SK-N-SH (cell line): ENCODE measurements at regions not wholly inside any gene's neighbourhood (a gene's known extent, or its start where the extent isn't known, plus 50 kb on each side); places are given as distances from the start of the nearest gene placed in this dataset.

ENCODE experiments used
- CTCF ChIA-PET: fragments of 300-600, 350-600 bp; formaldehyde crosslinking; extraction: SDS; loops from one replicate; lab custom pipeline; 2021; lab: Yijun Ruan, JAX
- POLR2A ChIA-PET: fragments of 350-600 bp; sonication (Branson Sonifier 250); formaldehyde crosslinking; extraction: SDS; loops from one replicate; lab custom pipeline; 2020; ENCODE audit warnings: antibody characterized with exemption, inconsistent platforms; lab: Yijun Ruan, JAX
- DNase-seq: peaks from one replicate; pipeline ENCODE4 v3.0.0; 2012
- H2AFZ ChIP-seq: fragments of 200-600 bp; sonication (generic); 2 replicates; pipeline ENCODE4 v1.8.1; 2016; ENCODE audit warnings: antibody characterized with exemption, mild to moderate bottlenecking, low read depth
- H3F3A ChIP-seq: fragments of 200-600 bp; sonication (generic); replicated peaks from 2 replicates; pipeline ENCODE3; 2016; ENCODE audit warnings: antibody characterized with exemption, mild to moderate bottlenecking; ENCODE audit not compliant: insufficient read depth
- H3K27ac ChIP-seq, 2 experiments: fragments of 200-500 bp in 1 of 2; fragments of 200-600 bp in 1 of 2; sonication (Bioruptor generic) in 1 of 2; sonication (generic), shearing (Covaris generic) in 1 of 2; 2 replicates each; pipeline versions ENCODE4 v1.5.1 to v1.6.1; 2014 to 2016; ENCODE audit warnings: low read depth in 2 of 2, inconsistent platforms in 1 of 2, low read length in 1 of 2, mild to moderate bottlenecking in 1 of 2, mixed read lengths in 1 of 2
- H3K27me3 ChIP-seq: fragments of 200-600 bp; sonication (generic), shearing (Covaris generic); 2 replicates; pipeline ENCODE4 v1.6.1; 2016; ENCODE audit warnings: mixed run types; ENCODE audit not compliant: insufficient read depth
- H3K36me3 ChIP-seq, 2 experiments: fragments of 200-500 bp in 1 of 2; fragments of 200-600 bp in 1 of 2; sonication (Bioruptor generic) in 1 of 2; sonication (generic) in 1 of 2; replicated peaks in 1 of 2; 2 replicates each; pipeline versions ENCODE3 to v1.5.1; 2014 to 2016; ENCODE audit warnings: low read length in 1 of 2, mild to moderate bottlenecking in 1 of 2; ENCODE audit not compliant: insufficient read depth in 2 of 2, control insufficient read depth in 1 of 2
- H3K4me1 ChIP-seq, 2 experiments: fragments of 200-500 bp in 1 of 2; fragments of 200-600 bp in 1 of 2; sonication (Bioruptor generic) in 1 of 2; sonication (generic), shearing (Covaris generic) in 1 of 2; 2 replicates each; pipeline versions ENCODE4 v1.5.1 to v1.6.1; 2014 to 2016; ENCODE audit warnings: low read depth in 1 of 2, low read length in 1 of 2, mixed run types in 1 of 2; ENCODE audit not compliant: insufficient read depth in 2 of 2, control insufficient read depth in 1 of 2
- H3K4me2 ChIP-seq: fragments of 200-600 bp; sonication (generic), shearing (Covaris generic); 2 replicates; pipeline ENCODE4 v1.6.1; 2017; ENCODE audit warnings: mixed run types
- H3K4me3 ChIP-seq, 2 experiments: fragments of 200-500 bp in 1 of 2; fragments of 200-600 bp in 1 of 2; sonication (Bioruptor generic) in 1 of 2; sonication (generic), shearing (Covaris generic) in 1 of 2; 2 replicates each; pipeline versions ENCODE4 v1.5.1 to v1.8.1; 2014 to 2016; ENCODE audit warnings: low read depth in 2 of 2, inconsistent platforms in 1 of 2, low read length in 1 of 2, mild to moderate bottlenecking in 1 of 2, mixed read lengths in 1 of 2, moderate library complexity in 1 of 2
- H3K79me2 ChIP-seq: fragments of 200-600 bp; sonication (generic); 2 replicates; pipeline ENCODE4 v1.8.1; 2017; ENCODE audit warnings: mild to moderate bottlenecking; ENCODE audit not compliant: insufficient read depth
- H3K9ac ChIP-seq: fragments of 200-600 bp; sonication (generic); 2 replicates; pipeline ENCODE4 v1.6.1; 2017; ENCODE audit warnings: mixed run types
- H3K9me2 ChIP-seq: fragments of 200-600 bp; sonication (generic); 2 replicates; pipeline ENCODE4 v1.6.1; 2017; ENCODE audit warnings: mixed run types
- H3K9me3 ChIP-seq: fragments of 200-600 bp; sonication (generic); 2 replicates; pipeline ENCODE4 v1.6.1; 2017; ENCODE audit warnings: mixed run types, mild to moderate bottlenecking, moderate library complexity
- H4K20me1 ChIP-seq: fragments of 200-600 bp; sonication (generic); 2 replicates; pipeline ENCODE4 v1.6.1; 2017; ENCODE audit warnings: mild to moderate bottlenecking, mixed run types; ENCODE audit not compliant: insufficient read depth
- CHD2 ChIP-seq: fragments of 150-350 bp; IDR thresholded peaks from 2 replicates; pipeline ENCODE4 v1.6.1; 2018; ENCODE audit warnings: low read length; ENCODE audit not compliant: partially characterized antibody
- EZH2phosphoT487 ChIP-seq: fragments of 200-600 bp; sonication (generic); IDR thresholded peaks from 2 replicates; pipeline ENCODE4 v1.6.1; 2017; ENCODE audit warnings: low read depth, mixed run types, mild to moderate bottlenecking, antibody characterized with exemption, moderate library complexity, borderline replicate concordance
- GABPA ChIP-seq: IDR thresholded peaks from 2 replicates; pipeline ENCODE4 v1.4.0; 2012; ENCODE audit warnings: low read depth, mild to moderate bottlenecking
- GATA2 ChIP-seq: sonication (generic); formaldehyde crosslinking; IDR thresholded peaks from 2 replicates; pipeline ENCODE4 v1.5.0; 2020; ENCODE audit warnings: mild to moderate bottlenecking, missing genetic modification reagents
- MXI1 ChIP-seq: IDR thresholded peaks from 2 replicates; pipeline ENCODE4 v1.6.1; 2012; ENCODE audit warnings: mild to moderate bottlenecking, low read depth, low read length, improper control_type of control experiment
- NFIC ChIP-seq: IDR thresholded peaks from 2 replicates; pipeline ENCODE4 v1.4.0; 2012; ENCODE audit warnings: borderline replicate concordance
- POLR2AphosphoS5 ChIP-seq: IDR thresholded peaks from 2 replicates; pipeline ENCODE4 v1.6.1; 2012; ENCODE audit warnings: low read depth, low read length
- RAD21 ChIP-seq: IDR thresholded peaks from 2 replicates; pipeline ENCODE4 v1.6.1; 2012; ENCODE audit warnings: mild to moderate bottlenecking, low read length
- RCOR1 ChIP-seq: fragments of 150-350 bp; IDR thresholded peaks from 2 replicates; pipeline ENCODE4 v1.6.1; 2017; ENCODE audit warnings: antibody characterized with exemption, low read length
- SMC3 ChIP-seq: IDR thresholded peaks from 2 replicates; pipeline ENCODE4 v1.6.1; 2012; ENCODE audit warnings: low read depth, low read length, improper control_type of control experiment
- TAF1 ChIP-seq: IDR thresholded peaks from 2 replicates; pipeline ENCODE4 v1.6.1; 2012; ENCODE audit warnings: low read depth, mild to moderate bottlenecking, low read length, moderate library complexity, borderline replicate concordance
- TCF12 ChIP-seq: IDR thresholded peaks from 2 replicates; pipeline ENCODE4 v1.4.0; 2012
- YY1 ChIP-seq: IDR thresholded peaks from 2 replicates; pipeline ENCODE4 v1.4.0; 2012; ENCODE audit warnings: low read depth, mild to moderate bottlenecking
- TF ChIP-seq, protein P1 (sequence below): IDR thresholded peaks from 2 replicates; pipeline ENCODE4 v1.4.0; 2012; ENCODE audit warnings: low read depth, borderline replicate concordance
- TF ChIP-seq, protein P2 (sequence below): IDR thresholded peaks from 2 replicates; pipeline ENCODE4 v1.4.0; 2012; ENCODE audit warnings: low read depth
- TF ChIP-seq, protein P3 (sequence below): IDR thresholded peaks from 2 replicates; pipeline ENCODE4 v1.6.1; 2012; ENCODE audit warnings: mild to moderate bottlenecking, low read depth, low read length, moderate library complexity
- TF ChIP-seq, protein P4 (sequence below): fragments of 200-600 bp; sonication (generic); IDR thresholded peaks from 2 replicates; pipeline ENCODE4 v1.6.1; 2017; ENCODE audit warnings: antibody characterized with exemption, mild to moderate bottlenecking, moderate library complexity
- TF ChIP-seq, protein P5 (sequence below): fragments of 150-350 bp; IDR thresholded peaks from 2 replicates; pipeline ENCODE4 v1.6.1; 2016; ENCODE audit warnings: mild to moderate bottlenecking, low read depth, low read length

DNA sequence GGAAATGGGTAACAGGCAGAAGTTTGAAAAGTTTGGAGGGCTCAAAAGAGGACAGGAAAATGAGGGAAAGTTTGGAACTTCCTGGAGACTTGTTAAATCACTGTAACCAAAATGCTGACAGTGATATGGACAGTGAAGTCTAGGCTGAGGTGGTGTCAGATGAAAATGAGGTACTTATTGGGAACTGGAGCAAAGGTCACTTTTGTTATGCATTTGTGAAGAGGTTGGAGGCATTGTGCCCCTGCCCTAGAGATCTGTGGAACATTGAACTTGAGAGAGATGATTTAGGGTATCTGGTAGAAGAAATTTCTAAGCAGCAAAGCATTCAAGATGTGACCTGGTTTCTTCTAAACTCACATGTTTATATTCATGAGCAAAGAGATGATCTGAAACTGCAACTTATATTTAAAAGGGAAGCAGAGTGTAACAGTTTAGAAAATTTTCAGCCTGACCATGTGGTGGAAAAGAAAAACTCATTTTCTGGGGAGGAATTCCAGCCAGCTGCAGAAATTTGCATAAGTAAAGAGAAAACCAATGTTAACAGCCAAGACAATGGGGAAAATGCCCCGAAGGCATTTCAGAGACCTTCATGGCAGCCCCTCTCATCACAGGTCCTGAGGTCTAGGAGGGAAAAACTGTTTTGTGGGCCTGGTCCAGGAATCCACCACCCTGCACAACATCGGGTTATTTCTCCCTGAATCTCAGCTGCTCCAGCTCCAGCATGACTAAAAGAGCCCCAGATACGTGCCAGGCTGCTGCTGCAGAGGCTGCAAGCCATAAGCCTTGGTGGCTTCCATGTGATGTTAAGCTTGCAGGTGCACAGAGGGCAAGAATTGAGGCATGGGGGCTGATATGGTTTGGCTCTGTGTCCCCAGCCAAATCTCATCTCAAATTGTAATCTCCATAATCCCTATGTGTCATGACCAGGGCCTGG, 632.5 kb upstream of the GNPDA2 start (continued):
- TF ChIP-seq, protein P1, sequence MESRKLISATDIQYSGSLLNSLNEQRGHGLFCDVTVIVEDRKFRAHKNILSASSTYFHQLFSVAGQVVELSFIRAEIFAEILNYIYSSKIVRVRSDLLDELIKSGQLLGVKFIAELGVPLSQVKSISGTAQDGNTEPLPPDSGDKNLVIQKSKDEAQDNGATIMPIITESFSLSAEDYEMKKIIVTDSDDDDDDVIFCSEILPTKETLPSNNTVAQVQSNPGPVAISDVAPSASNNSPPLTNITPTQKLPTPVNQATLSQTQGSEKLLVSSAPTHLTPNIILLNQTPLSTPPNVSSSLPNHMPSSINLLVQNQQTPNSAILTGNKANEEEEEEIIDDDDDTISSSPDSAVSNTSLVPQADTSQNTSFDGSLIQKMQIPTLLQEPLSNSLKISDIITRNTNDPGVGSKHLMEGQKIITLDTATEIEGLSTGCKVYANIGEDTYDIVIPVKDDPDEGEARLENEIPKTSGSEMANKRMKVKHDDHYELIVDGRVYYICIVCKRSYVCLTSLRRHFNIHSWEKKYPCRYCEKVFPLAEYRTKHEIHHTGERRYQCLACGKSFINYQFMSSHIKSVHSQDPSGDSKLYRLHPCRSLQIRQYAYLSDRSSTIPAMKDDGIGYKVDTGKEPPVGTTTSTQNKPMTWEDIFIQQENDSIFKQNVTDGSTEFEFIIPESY, result no peak
- TF ChIP-seq RAD21 (no peak), TCF12 (no peak), MXI1 (no peak), POLR2AphosphoS5 (no peak)
- TF ChIP-seq, protein P2, sequence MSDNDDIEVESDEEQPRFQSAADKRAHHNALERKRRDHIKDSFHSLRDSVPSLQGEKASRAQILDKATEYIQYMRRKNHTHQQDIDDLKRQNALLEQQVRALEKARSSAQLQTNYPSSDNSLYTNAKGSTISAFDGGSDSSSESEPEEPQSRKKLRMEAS, result no peak

DNA sequence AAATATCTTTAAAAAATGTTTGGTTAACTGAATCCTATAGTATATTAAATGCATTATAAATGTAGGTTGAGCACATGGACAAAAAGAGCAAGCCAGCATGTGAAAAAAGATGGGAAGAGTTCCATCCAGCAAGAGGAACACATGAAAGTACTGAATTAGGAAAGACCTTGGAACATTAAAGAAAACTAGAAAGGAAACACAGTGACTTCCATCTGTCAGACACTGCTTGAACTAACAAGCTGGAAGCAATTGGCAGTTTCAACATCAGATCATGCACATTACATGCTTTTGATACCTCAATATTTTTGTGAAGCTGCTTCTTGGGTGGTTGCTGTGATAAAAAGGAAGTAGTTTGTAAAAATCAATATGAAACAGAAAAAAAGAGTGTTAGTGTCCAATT, 626.8 kb upstream of the GNPDA2 start:
- POLR2A ChIA-PET, result no interaction called here

More for the DNA sequence above, 626.8 kb upstream of the GNPDA2 start:
- no peak for DNase-seq
- Histone ChIP-seq H4K20me1 (no peaks in the 10 kb centered on the region), H2AFZ (no peak overlapping the region), H3K4me2 (no peak overlapping the region), H3K4me3 (no peak overlapping the region), H3K36me3 (no peaks in the 10 kb centered on the region), H3K9me2 (no peaks in the 10 kb centered on the region), H3K27ac (no peak overlapping the region), H3K27me3 (no peaks in the 10 kb centered on the region), H3K9me3 (no peaks in the 10 kb centered on the region), H3F3A (peaks cover 4% of the 10 kb centered on the region), H3K4me1 (no peaks in the 10 kb centered on the region; a peak in 1 of 4 replicates), H3K79me2 (no peaks in the 10 kb centered on the region), H3K9ac (no peak overlapping the region)
- TF ChIP-seq GABPA (no peak), RCOR1 (no peak), EZH2phosphoT487 (no peak), GATA2 (CRISPR knock-in tag) (no peak), YY1 (no peak), SMC3 (no peak), TCF12 (no peak), CHD2 (no peak), NFIC (no peak), TAF1 (no peak)
- TF ChIP-seq, protein P3, sequence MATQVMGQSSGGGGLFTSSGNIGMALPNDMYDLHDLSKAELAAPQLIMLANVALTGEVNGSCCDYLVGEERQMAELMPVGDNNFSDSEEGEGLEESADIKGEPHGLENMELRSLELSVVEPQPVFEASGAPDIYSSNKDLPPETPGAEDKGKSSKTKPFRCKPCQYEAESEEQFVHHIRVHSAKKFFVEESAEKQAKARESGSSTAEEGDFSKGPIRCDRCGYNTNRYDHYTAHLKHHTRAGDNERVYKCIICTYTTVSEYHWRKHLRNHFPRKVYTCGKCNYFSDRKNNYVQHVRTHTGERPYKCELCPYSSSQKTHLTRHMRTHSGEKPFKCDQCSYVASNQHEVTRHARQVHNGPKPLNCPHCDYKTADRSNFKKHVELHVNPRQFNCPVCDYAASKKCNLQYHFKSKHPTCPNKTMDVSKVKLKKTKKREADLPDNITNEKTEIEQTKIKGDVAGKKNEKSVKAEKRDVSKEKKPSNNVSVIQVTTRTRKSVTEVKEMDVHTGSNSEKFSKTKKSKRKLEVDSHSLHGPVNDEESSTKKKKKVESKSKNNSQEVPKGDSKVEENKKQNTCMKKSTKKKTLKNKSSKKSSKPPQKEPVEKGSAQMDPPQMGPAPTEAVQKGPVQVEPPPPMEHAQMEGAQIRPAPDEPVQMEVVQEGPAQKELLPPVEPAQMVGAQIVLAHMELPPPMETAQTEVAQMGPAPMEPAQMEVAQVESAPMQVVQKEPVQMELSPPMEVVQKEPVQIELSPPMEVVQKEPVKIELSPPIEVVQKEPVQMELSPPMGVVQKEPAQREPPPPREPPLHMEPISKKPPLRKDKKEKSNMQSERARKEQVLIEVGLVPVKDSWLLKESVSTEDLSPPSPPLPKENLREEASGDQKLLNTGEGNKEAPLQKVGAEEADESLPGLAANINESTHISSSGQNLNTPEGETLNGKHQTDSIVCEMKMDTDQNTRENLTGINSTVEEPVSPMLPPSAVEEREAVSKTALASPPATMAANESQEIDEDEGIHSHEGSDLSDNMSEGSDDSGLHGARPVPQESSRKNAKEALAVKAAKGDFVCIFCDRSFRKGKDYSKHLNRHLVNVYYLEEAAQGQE, result no peak
- TF ChIP-seq, protein P4, sequence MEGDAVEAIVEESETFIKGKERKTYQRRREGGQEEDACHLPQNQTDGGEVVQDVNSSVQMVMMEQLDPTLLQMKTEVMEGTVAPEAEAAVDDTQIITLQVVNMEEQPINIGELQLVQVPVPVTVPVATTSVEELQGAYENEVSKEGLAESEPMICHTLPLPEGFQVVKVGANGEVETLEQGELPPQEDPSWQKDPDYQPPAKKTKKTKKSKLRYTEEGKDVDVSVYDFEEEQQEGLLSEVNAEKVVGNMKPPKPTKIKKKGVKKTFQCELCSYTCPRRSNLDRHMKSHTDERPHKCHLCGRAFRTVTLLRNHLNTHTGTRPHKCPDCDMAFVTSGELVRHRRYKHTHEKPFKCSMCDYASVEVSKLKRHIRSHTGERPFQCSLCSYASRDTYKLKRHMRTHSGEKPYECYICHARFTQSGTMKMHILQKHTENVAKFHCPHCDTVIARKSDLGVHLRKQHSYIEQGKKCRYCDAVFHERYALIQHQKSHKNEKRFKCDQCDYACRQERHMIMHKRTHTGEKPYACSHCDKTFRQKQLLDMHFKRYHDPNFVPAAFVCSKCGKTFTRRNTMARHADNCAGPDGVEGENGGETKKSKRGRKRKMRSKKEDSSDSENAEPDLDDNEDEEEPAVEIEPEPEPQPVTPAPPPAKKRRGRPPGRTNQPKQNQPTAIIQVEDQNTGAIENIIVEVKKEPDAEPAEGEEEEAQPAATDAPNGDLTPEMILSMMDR, result no peak
- TF ChIP-seq, protein P2, result no peak
- TF ChIP-seq, protein P5, sequence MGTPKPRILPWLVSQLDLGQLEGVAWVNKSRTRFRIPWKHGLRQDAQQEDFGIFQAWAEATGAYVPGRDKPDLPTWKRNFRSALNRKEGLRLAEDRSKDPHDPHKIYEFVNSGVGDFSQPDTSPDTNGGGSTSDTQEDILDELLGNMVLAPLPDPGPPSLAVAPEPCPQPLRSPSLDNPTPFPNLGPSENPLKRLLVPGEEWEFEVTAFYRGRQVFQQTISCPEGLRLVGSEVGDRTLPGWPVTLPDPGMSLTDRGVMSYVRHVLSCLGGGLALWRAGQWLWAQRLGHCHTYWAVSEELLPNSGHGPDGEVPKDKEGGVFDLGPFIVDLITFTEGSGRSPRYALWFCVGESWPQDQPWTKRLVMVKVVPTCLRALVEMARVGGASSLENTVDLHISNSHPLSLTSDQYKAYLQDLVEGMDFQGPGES, result no peak
- CTCF ChIA-PET, result no interaction called here
